ENCODE measurements at regions not wholly inside any gene's neighbourhood (a gene's known extent, or its start where the extent isn't known, plus 50 kb on each side); places are given as distances from the start of the nearest gene placed in this dataset.

GRCh38 chr9:15113288-15113687 is 193.7 kb downstream of the TTC39B start:
- Mint-ChIP-seq H3K9me3 (peaks cover 0 to 3% of the 10 kb centered on the region in 2 donors), H3K27ac (no peak overlapping the region), H3K36me3 (no peaks in the 10 kb centered on the region)
- DNase-seq (ENCODE audit: low spot score in 2 of 2), result no peak
- ATAC-seq, result no peak

GRCh38 chr9:15111071-15111470 is 195.9 kb downstream of the TTC39B start:
- Mint-ChIP-seq H3K27ac (no peak overlapping the region), H3K9me3 (peaks cover 0 to 3% of the 10 kb centered on the region in 2 donors), H3K36me3 (no peaks in the 10 kb centered on the region)
- DNase-seq (ENCODE audit: low spot score in 2 of 2) (no peak), ATAC-seq (no peak)

GRCh38 chr9:15104826-15105420 is 194.7 kb upstream of the FREM1 start:
- DNase-seq (ENCODE audit: low spot score in 2 of 2) (peak in 1 of 2 donors; percentile 46), ATAC-seq (peak; percentile 67 to 76)
- no peak overlapping the region for H3K27ac Mint-ChIP-seq
- H3K9me3 Mint-ChIP-seq, result peaks cover 0 to 3% of the 10 kb centered on the region in 2 donors
- no peaks in the 10 kb centered on the region for H3K36me3 Mint-ChIP-seq

GRCh38 chr9:15103290-15103689 is 193.1 kb upstream of the FREM1 start:
- no peaks in the 10 kb centered on the region for H3K36me3 Mint-ChIP-seq
- no peak for ATAC-seq
- no peaks in the 10 kb centered on the region for H3K9me3 Mint-ChIP-seq
- DNase-seq (ENCODE audit: low spot score in 2 of 2), result no peak
- no peak overlapping the region for H3K27ac Mint-ChIP-seq

- DNase-seq (ENCODE audit: low spot score in 2 of 2) (no peak), ATAC-seq (no peak)
- Mint-ChIP-seq H3K9me3 (no peaks in the 10 kb centered on the region), H3K36me3 (no peaks in the 10 kb centered on the region), H3K27ac (no peak overlapping the region)
Measured at GRCh38 chr9:15101095-15101494, 190.9 kb upstream of the FREM1 start.

- no peaks in the 10 kb centered on the region for H3K36me3 Mint-ChIP-seq
- DNase-seq (ENCODE audit: low spot score in 2 of 2), result no peak
- no peak for ATAC-seq
- no peak overlapping the region for H3K27ac Mint-ChIP-seq
- no peaks in the 10 kb centered on the region for H3K9me3 Mint-ChIP-seq
Measured at GRCh38 chr9:15100571-15100970, 190.3 kb upstream of the FREM1 start.

- Mint-ChIP-seq H3K36me3 (no peaks in the 10 kb centered on the region), H3K9me3 (no peaks in the 10 kb centered on the region), H3K27ac (no peak overlapping the region)
- no peak for ATAC-seq
- DNase-seq (ENCODE audit: low spot score in 2 of 2), result no peak
Measured at GRCh38 chr9:15096972-15097371, 186.7 kb upstream of the FREM1 start.

GRCh38 chr9:15086778-15087324 is 176.6 kb upstream of the FREM1 start:
- no peak for ATAC-seq
- DNase-seq (ENCODE audit: low spot score in 2 of 2), result no peak
- H3K27ac Mint-ChIP-seq, result no peak overlapping the region
- no peaks in the 10 kb centered on the region for H3K9me3 Mint-ChIP-seq
- no peaks in the 10 kb centered on the region for H3K36me3 Mint-ChIP-seq

- DNase-seq (ENCODE audit: low spot score in 2 of 2), result no peak
- no peak for ATAC-seq
- Mint-ChIP-seq H3K9me3 (no peaks in the 10 kb centered on the region), H3K27ac (no peak overlapping the region), H3K36me3 (no peaks in the 10 kb centered on the region)
Measured at GRCh38 chr9:15086156-15086763, 176.0 kb upstream of the FREM1 start.

- ATAC-seq (no peak), DNase-seq (ENCODE audit: low spot score in 2 of 2) (no peak)
- H3K9me3 Mint-ChIP-seq, result no peaks in the 10 kb centered on the region
Measured at GRCh38 chr9:15081021-15081753, 171.0 kb upstream of the FREM1 start.

GRCh38 chr9:15080401-15080800 is 170.2 kb upstream of the FREM1 start:
- H3K9me3 Mint-ChIP-seq, result peaks cover under 1% of the 10 kb centered on the region in 2 donors
- H3K36me3 Mint-ChIP-seq, result peaks cover 0 to 1% of the 10 kb centered on the region in 2 donors
- DNase-seq (ENCODE audit: low spot score in 2 of 2) (no peak), ATAC-seq (no peak)
- H3K27ac Mint-ChIP-seq, result no peak overlapping the region

More at GRCh38 chr9:15081021-15081753, 171.0 kb upstream of the FREM1 start:
- Mint-ChIP-seq H3K36me3 (no peaks in the 10 kb centered on the region), H3K27ac (peak overlapping the region in 1 of 2 donors; percentile 69)

- DNase-seq (ENCODE audit: low spot score in 2 of 2), result no peak
- no peak overlapping the region for H3K27ac Mint-ChIP-seq
- H3K9me3 Mint-ChIP-seq, result peaks cover 4 to 5% of the 10 kb centered on the region in 2 donors
- H3K36me3 Mint-ChIP-seq, result peaks cover 3 to 5% of the 10 kb centered on the region in 2 donors
- ATAC-seq, result no peak
Measured at GRCh38 chr9:15079989-15080388, 169.8 kb upstream of the FREM1 start.

GRCh38 chr9:15077946-15078729 is 167.9 kb upstream of the FREM1 start:
- Mint-ChIP-seq H3K27ac (no peak overlapping the region), H3K9me3 (peaks cover 6 to 7% of the 10 kb centered on the region in 2 donors), H3K36me3 (peaks cover 4 to 6% of the 10 kb centered on the region in 2 donors)
- no peak for DNase-seq (ENCODE audit: low spot score in 2 of 2)
- no peak for ATAC-seq

GRCh38 chr9:15073620-15074019 is 163.4 kb upstream of the FREM1 start:
- peaks cover 6 to 7% of the 10 kb centered on the region in 2 donors for H3K9me3 Mint-ChIP-seq
- H3K27ac Mint-ChIP-seq, result no peak overlapping the region
- peaks cover 4 to 6% of the 10 kb centered on the region in 2 donors for H3K36me3 Mint-ChIP-seq
- ATAC-seq (no peak), DNase-seq (ENCODE audit: low spot score in 2 of 2) (no peak)

GRCh38 chr9:15070716-15071115 is 160.5 kb upstream of the FREM1 start:
- DNase-seq (ENCODE audit: low spot score in 2 of 2), result no peak
- H3K27ac Mint-ChIP-seq, result no peak overlapping the region

GRCh38 chr9:15069106-15069505 is 158.9 kb upstream of the FREM1 start:
- DNase-seq (ENCODE audit: low spot score in 2 of 2), result no peak
- no peak for ATAC-seq
- Mint-ChIP-seq H3K36me3 (no peaks in the 10 kb centered on the region), H3K27ac (no peak overlapping the region), H3K9me3 (no peaks in the 10 kb centered on the region)

More at GRCh38 chr9:15070716-15071115, 160.5 kb upstream of the FREM1 start:
- ATAC-seq, result no peak
- peaks cover 4 to 6% of the 10 kb centered on the region in 2 donors for H3K36me3 Mint-ChIP-seq
- H3K9me3 Mint-ChIP-seq, result peaks cover 6 to 7% of the 10 kb centered on the region in 2 donors

- Mint-ChIP-seq H3K36me3 (no peaks in the 10 kb centered on the region), H3K9me3 (no peaks in the 10 kb centered on the region), H3K27ac (no peak overlapping the region)
- ATAC-seq (no peak), DNase-seq (ENCODE audit: low spot score in 2 of 2) (no peak)
Measured at GRCh38 chr9:15068261-15068660, 158.0 kb upstream of the FREM1 start.

Measured in activated naive CD4-positive, alpha-beta T cell treated with anti-CD3 and anti-CD28 coated beads, Interleukin-2, amount 50 U/mL, for 72 hours (primary cell).